Smooth muscle cell (in vitro differentiated cells): ENCODE measurements at regions not wholly inside any gene's neighbourhood (a gene's known extent, or its start where the extent isn't known, plus 50 kb on each side); places are given as distances from the start of the nearest gene placed in this dataset.

ENCODE experiments used
- DNase-seq: peaks from one replicate; lab custom pipeline; 2025; ENCODE audit not compliant: unreplicated experiment; lab: John Stamatoyannopoulos, UW
- H2AFZ ChIP-seq: fragments of 200-600 bp; sonication (generic); 2 replicates; pipeline ENCODE4 v1.6.0; 2016; ENCODE audit warnings: antibody characterized with exemption, low read depth, mild to moderate bottlenecking
- H3F3A ChIP-seq: fragments of 200-600 bp; sonication (generic); 2 replicates; pipeline ENCODE4 v1.6.0; 2017; ENCODE audit warnings: antibody characterized with exemption, low read depth
- H3K27ac ChIP-seq: fragments of 200-600 bp; sonication (generic); 2 replicates; pipeline ENCODE4 v1.5.1; 2016; ENCODE audit warnings: low read depth, mild to moderate bottlenecking
- H3K27me3 ChIP-seq: fragments of 200-600 bp; sonication (generic); 2 replicates; pipeline ENCODE4 v1.6.1; 2016; ENCODE audit warnings: low read depth, mild to moderate bottlenecking
- H3K36me3 ChIP-seq: fragments of 200-600 bp; sonication (generic); 2 replicates; pipeline ENCODE4 v1.5.1; 2016; ENCODE audit warnings: low read depth
- H3K4me1 ChIP-seq: fragments of 200-600 bp; sonication (generic); 2 replicates; pipeline ENCODE4 v1.5.1; 2016; ENCODE audit warnings: low read depth
- H3K4me2 ChIP-seq: fragments of 200-600 bp; sonication (generic); 2 replicates; pipeline ENCODE4 v1.6.0; 2016; ENCODE audit warnings: mild to moderate bottlenecking
- H3K4me3 ChIP-seq: fragments of 200-600 bp; sonication (generic); 2 replicates; pipeline ENCODE4 v1.5.1; 2016; ENCODE audit warnings: mild to moderate bottlenecking
- H3K79me2 ChIP-seq: fragments of 200-600 bp; sonication (generic); 2 replicates; pipeline ENCODE4 v1.6.0; 2016; ENCODE audit warnings: low read depth, mild to moderate bottlenecking
- H3K9ac ChIP-seq: fragments of 200-600 bp; sonication (generic); 2 replicates; pipeline ENCODE4 v1.6.0; 2016; ENCODE audit warnings: low read depth
- H3K9me3 ChIP-seq: fragments of 200-600 bp; sonication (generic); replicated peaks from 2 replicates; pipeline ENCODE4 v1.5.1; 2016; ENCODE audit warnings: low read depth
- H4K20me1 ChIP-seq: fragments of 200-600 bp; sonication (generic); 2 replicates; pipeline ENCODE4 v1.6.0; 2016; ENCODE audit warnings: low read depth
- WGBS: methylation state at CpG from one replicate; pipeline ENCODE4 v1.1.7; 2016; ENCODE audit warnings: low lambda C conversion rate; 5-methylcytosine and 5-hydroxymethylcytosine counted together
- TF ChIP-seq, protein P1 (sequence below): fragments of 200-600 bp; sonication (generic); IDR thresholded peaks from 2 replicates; pipeline ENCODE4 v1.5.1; 2017; ENCODE audit warnings: borderline replicate concordance, mild to moderate bottlenecking, antibody characterized with exemption; ENCODE audit not compliant: insufficient read depth, poor library complexity, severe bottlenecking

DNA sequence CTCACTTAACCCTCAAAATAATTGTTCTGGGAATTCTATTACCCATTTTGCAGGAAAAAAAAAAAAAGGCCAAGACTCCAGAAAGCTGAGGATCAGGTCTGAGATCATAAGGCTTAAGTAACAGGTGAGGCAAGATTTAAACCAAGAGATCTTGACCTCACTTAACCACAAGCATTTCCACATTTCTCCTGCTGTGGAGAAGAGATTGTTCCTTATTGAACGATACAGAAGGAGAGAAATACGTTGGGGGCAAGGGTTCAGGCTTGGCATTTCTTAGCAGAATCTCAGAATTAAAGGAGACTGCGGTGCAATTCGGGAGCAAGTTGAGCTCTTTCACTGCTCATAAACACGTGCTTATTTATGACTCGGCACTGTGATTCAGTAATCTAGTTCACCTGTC lies 885.3 kb upstream of the TMEM132C start:
- whole genome bisulfite sequencing = 86% methylated on average over 6 of the region's 6 CpGs
- no peaks in the 10 kb centered on the region for H4K20me1 ChIP-seq
- no peak overlapping the region for H2AFZ ChIP-seq
- no peak overlapping the region for H3K4me3 ChIP-seq
- H3K9me3 ChIP-seq = no peaks in the 10 kb centered on the region
- H3K4me1 ChIP-seq = no peaks in the 10 kb centered on the region
- H3F3A ChIP-seq = no peaks in the 10 kb centered on the region
- no peak for DNase-seq
- TF ChIP-seq, protein P1, sequence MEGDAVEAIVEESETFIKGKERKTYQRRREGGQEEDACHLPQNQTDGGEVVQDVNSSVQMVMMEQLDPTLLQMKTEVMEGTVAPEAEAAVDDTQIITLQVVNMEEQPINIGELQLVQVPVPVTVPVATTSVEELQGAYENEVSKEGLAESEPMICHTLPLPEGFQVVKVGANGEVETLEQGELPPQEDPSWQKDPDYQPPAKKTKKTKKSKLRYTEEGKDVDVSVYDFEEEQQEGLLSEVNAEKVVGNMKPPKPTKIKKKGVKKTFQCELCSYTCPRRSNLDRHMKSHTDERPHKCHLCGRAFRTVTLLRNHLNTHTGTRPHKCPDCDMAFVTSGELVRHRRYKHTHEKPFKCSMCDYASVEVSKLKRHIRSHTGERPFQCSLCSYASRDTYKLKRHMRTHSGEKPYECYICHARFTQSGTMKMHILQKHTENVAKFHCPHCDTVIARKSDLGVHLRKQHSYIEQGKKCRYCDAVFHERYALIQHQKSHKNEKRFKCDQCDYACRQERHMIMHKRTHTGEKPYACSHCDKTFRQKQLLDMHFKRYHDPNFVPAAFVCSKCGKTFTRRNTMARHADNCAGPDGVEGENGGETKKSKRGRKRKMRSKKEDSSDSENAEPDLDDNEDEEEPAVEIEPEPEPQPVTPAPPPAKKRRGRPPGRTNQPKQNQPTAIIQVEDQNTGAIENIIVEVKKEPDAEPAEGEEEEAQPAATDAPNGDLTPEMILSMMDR = no peak
- no peak overlapping the region for H3K27ac ChIP-seq
- no peaks in the 10 kb centered on the region for H3K36me3 ChIP-seq
- H3K27me3 ChIP-seq = no peaks in the 10 kb centered on the region
- H3K4me2 ChIP-seq = no peak overlapping the region
- no peaks in the 10 kb centered on the region for H3K79me2 ChIP-seq
- no peak overlapping the region for H3K9ac ChIP-seq

DNA sequence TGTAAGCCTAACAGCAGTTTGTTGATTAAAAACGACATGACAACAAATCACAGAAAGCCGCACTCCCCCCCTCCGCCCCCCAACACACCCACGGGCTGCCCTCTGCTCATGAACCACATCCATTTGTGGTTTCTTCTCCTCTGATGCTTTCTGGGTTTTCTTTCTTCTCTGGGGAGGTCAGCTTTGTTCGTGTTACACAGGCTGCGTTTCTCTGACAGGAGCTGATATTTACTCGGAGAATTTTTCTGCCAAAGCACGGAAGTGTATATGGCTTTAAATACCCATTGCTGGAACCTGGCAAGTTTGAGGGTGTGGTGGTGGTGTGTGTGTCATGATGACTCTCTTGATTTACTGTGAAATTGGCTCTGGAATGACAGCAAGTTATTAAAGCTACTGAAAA lies 883.7 kb upstream of the TMEM132C start:
- no peak for DNase-seq
- H3K9ac ChIP-seq = no peak overlapping the region

DNA sequence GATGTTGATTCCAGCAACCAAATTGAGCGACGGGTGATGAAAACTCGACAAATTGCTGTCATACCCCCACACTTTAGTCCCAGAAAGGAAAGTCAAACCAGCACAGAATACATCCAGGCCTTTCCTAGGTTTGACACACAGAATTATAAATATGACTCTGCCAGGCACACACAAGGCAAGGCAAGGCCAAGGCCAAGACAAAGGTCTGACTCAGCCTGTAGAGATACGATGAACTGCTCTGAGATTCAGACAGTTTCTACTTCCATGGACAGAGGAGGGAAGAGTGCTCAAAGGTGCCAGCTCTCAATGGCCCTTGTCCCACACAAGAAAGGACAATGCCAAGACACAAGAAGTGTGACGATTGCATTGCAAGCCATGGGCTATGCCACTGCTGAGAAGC lies 880.2 kb upstream of the TMEM132C start:
- no peak overlapping the region for H3K27ac ChIP-seq
- H3K9ac ChIP-seq = no peak overlapping the region
- 86% methylated on average over 5 of the region's 5 CpGs for WGBS

More for the DNA sequence above, 883.7 kb upstream of the TMEM132C start:
- no peak overlapping the region for H2AFZ ChIP-seq
- no peak overlapping the region for H3K4me3 ChIP-seq
- 50% methylated on average over 8 of the region's 8 CpGs for WGBS
- H3K9me3 ChIP-seq = no peaks in the 10 kb centered on the region
- no peaks in the 10 kb centered on the region for H3K36me3 ChIP-seq
- no peaks in the 10 kb centered on the region for H4K20me1 ChIP-seq
- H3K4me1 ChIP-seq = no peaks in the 10 kb centered on the region
- TF ChIP-seq, protein P1 = no peak
- H3K27ac ChIP-seq = no peak overlapping the region
- H3K4me2 ChIP-seq = no peak overlapping the region
- H3K27me3 ChIP-seq = no peaks in the 10 kb centered on the region
- H3F3A ChIP-seq = no peaks in the 10 kb centered on the region
- no peaks in the 10 kb centered on the region for H3K79me2 ChIP-seq

DNA sequence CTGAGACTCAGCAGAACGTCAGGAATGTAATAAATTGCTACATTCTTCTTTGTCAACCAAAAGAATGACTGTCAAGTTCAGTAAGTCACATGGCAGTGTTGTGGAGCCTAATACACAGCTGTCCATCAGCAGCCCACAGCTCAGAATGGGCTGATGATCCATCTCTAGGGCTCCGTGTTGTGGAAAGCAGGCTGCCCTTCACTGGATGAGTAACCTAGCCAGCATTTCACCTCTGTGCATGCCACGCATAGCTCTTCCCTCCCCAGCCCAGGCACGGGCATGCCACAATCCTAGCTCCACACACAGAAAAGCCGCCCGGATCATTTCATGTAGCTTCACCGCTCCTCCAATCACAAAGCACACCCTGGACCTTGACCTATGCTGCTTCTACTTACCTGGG lies 878.0 kb upstream of the TMEM132C start:
- H2AFZ ChIP-seq = no peak overlapping the region

More for the DNA sequence above, 880.2 kb upstream of the TMEM132C start:
- Histone ChIP-seq H3K27me3 (peaks cover 3% of the 10 kb centered on the region), H3K36me3 (no peaks in the 10 kb centered on the region), H3F3A (no peaks in the 10 kb centered on the region), H3K9me3 (no peaks in the 10 kb centered on the region), H3K4me3 (no peak overlapping the region), H2AFZ (no peak overlapping the region), H3K4me1 (no peaks in the 10 kb centered on the region), H4K20me1 (no peaks in the 10 kb centered on the region), H3K79me2 (no peaks in the 10 kb centered on the region), H3K4me2 (no peak overlapping the region)
- TF ChIP-seq, protein P1 = no peak
- no peak for DNase-seq

More for the DNA sequence above, 878.0 kb upstream of the TMEM132C start:
- Histone ChIP-seq H3K79me2 (no peaks in the 10 kb centered on the region), H3F3A (no peaks in the 10 kb centered on the region), H4K20me1 (no peaks in the 10 kb centered on the region), H3K27ac (no peak overlapping the region), H3K4me3 (no peak overlapping the region), H3K4me2 (no peak overlapping the region), H3K4me1 (no peaks in the 10 kb centered on the region), H3K9me3 (no peaks in the 10 kb centered on the region), H3K36me3 (no peaks in the 10 kb centered on the region), H3K27me3 (peaks cover 3% of the 10 kb centered on the region), H3K9ac (no peak overlapping the region)
- TF ChIP-seq, protein P1 = no peak
- no peak for DNase-seq
- 77% methylated on average over 7 of the region's 7 CpGs for WGBS
